ENCODE measurements at regions not wholly inside any gene's neighbourhood (a gene's known extent, or its start where the extent isn't known, plus 50 kb on each side); places are given as distances from the start of the nearest gene placed in this dataset.

DNA sequence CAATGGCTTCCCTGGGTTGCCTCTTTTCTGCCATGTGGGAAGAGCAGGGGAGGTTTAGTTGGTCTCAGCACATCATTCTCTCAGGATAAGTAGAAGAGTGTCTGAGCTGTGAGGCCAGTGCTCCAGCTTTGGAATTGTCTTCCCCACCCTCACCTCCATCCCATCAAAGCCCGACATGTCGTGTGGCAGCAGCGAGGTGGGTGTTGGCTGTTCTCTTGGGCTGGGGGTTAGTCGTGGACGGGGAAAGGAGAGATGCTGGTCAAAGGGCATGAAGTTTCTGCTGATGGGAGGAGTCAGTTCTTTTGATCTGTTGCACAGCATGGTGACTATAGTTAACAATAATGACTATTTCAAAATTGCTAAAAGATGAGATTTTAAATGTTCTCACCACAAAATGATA, 404.2 kb downstream of the TMEM121 start:
- no peak for DNase-seq
- TF ChIP-seq, protein P1, sequence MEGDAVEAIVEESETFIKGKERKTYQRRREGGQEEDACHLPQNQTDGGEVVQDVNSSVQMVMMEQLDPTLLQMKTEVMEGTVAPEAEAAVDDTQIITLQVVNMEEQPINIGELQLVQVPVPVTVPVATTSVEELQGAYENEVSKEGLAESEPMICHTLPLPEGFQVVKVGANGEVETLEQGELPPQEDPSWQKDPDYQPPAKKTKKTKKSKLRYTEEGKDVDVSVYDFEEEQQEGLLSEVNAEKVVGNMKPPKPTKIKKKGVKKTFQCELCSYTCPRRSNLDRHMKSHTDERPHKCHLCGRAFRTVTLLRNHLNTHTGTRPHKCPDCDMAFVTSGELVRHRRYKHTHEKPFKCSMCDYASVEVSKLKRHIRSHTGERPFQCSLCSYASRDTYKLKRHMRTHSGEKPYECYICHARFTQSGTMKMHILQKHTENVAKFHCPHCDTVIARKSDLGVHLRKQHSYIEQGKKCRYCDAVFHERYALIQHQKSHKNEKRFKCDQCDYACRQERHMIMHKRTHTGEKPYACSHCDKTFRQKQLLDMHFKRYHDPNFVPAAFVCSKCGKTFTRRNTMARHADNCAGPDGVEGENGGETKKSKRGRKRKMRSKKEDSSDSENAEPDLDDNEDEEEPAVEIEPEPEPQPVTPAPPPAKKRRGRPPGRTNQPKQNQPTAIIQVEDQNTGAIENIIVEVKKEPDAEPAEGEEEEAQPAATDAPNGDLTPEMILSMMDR (IDR thresholded peaks at IDR 0.05; ENCODE audit: low read depth, low read length, missing control alignments): no peak
- in situ Hi-C loops (cut with HindIII; ENCODE audit: low pct_ligation_motif_present, low sequenced_read_pairs): no loop called here
- Histone ChIP-seq H3K27ac (no peak overlapping the region), H3K36me3 (replicated peaks) (no peaks in the 10 kb centered on the region), H3K27me3 (replicated peaks) (no peaks in the 10 kb centered on the region), H3K4me3 (ENCODE audit: low read depth, low read length) (no peak overlapping the region)

DNA sequence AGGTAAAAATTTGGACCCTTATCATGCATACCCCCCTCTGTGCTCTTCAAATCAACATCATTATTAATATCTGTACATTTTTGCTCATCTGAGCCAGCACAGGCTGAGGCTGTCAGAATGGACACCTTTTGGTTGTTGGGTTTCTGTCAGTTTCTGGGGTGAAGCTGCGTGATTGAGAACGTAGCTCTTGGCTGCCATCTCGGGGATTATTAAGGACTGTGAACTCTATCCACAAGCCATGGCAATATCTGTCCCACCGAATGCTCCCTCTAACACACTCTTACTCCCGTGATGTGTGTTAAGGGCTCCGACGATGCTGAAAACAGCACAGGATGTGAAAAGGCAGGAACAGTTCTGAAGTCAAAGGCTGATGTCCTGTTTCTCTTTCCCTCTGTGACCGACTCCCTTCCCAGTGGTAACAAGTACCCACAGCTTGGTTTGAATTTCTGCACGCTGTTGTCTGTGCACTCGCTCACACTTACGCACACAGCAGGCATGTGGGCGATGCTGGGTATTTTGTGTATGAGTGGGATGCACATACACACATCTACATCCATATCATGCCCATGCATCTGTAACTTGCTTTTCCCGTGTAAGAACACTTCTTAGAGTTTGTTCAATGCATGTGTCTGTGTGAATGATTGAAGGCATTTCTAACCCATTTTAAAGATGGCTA, 405.6 kb downstream of the TMEM121 start:
- no peak overlapping the region for H3K27ac ChIP-seq
- no peak for DNase-seq
- H3K27me3 ChIP-seq (replicated peaks): no peaks in the 10 kb centered on the region
- H3K4me3 ChIP-seq (ENCODE audit: low read depth, low read length): no peak overlapping the region
- TF ChIP-seq, protein P1 (IDR thresholded peaks at IDR 0.05; ENCODE audit: low read depth, low read length, missing control alignments): no peak
- in situ Hi-C loops (cut with HindIII; ENCODE audit: low pct_ligation_motif_present, low sequenced_read_pairs): no loop called here
- H3K36me3 ChIP-seq (replicated peaks): no peaks in the 10 kb centered on the region

DNA sequence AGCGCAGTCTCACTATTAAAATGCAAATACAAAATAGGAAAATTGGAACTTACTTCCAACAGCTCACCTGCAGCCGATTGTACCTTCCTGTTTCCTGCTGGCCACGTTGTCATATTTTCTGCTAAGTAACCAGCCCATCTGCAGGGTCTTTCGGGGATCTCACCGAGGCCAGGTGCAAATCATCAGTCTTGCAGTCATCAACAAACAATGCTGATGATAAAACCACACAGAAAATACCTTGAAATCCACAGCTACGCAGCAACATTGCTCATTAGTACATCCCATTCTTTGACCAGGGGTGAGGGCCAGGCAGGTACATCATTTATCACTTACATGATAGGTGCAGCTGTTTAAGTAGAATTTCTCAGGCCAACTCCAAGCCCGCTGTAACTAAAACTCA, 406.9 kb downstream of the TMEM121 start:
- Histone ChIP-seq H3K4me3 (ENCODE audit: low read depth, low read length) (no peak overlapping the region), H3K27me3 (replicated peaks) (no peaks in the 10 kb centered on the region), H3K27ac (no peak overlapping the region), H3K36me3 (replicated peaks) (no peaks in the 10 kb centered on the region)
- no peak for DNase-seq
- TF ChIP-seq, protein P1 (IDR thresholded peaks at IDR 0.05; ENCODE audit: low read depth, low read length, missing control alignments): no peak
- in situ Hi-C loops (cut with HindIII; ENCODE audit: low pct_ligation_motif_present, low sequenced_read_pairs): no loop called here

DNA sequence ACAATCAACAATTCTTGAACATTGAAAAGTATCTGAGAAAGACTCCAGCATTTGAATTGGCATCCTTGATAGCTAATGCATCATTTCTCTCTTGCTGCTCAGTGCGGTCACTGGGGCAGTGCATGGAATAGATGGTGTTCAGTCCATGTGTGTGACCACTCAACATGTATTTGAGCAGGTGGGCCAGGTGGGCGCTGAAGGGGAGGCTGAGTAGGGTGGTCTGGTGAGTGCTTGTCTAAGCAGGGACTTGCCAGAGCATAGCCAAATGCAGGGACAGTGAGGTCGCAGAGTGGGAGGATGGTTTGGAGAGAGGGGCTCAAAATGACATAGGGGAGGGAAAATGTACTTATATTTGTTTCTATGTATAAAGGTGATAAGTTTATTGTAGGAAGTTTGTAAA, 409.0 kb downstream of the TMEM121 start:
- H3K27me3 ChIP-seq (replicated peaks): no peaks in the 10 kb centered on the region
- H3K36me3 ChIP-seq (replicated peaks): no peaks in the 10 kb centered on the region
- in situ Hi-C loops (cut with HindIII; ENCODE audit: low pct_ligation_motif_present, low sequenced_read_pairs): no loop called here
- no peak for DNase-seq
- TF ChIP-seq, protein P1 (IDR thresholded peaks at IDR 0.05; ENCODE audit: low read depth, low read length, missing control alignments): no peak
- H3K4me3 ChIP-seq (ENCODE audit: low read depth, low read length): no peak overlapping the region
- no peak overlapping the region for H3K27ac ChIP-seq

DNA sequence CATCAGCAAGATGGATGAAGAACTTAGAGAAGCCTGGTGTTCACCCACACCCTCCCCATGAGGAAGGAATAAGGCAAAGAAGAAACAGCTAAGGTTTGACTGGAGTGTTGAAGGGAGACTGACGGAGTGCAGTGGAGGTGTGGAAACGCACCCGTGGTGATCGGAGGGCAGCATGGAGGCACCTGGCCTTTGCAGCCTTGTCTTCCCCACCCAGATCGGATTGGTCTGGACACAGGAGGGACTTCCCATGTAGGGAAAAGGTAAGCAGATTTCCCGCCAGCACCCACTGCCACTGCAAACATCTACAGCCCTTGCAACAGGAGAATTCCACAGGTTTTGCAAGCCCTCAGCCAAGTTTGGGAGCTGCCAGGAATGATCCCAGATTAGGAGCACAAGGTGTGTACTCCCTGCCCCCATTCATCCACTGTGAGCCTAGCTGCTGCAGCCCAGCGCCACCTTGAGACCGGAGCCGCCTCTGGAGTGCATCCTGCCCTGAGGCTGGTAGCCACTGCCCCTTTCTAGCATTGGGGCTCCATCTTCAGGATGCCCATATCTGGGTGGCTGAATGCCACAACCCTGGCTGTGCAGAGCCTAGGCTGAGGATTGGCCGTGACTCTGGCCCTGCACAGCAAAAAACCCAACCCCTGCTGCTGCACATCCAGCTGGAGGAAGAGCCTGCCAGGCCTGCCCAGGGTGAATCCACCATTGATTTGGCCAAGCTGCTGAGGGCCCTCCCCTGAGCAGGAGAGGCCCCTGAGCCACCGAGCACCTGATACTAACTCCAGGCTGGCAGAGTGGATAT, 411.1 kb downstream of the TMEM121 start:
- Histone ChIP-seq H3K36me3 (replicated peaks) (no peaks in the 10 kb centered on the region), H3K27me3 (replicated peaks) (no peaks in the 10 kb centered on the region), H3K4me3 (ENCODE audit: low read depth, low read length) (no peak overlapping the region), H3K27ac (no peak overlapping the region)
- TF ChIP-seq, protein P1 (IDR thresholded peaks at IDR 0.05; ENCODE audit: low read depth, low read length, missing control alignments): no peak
- in situ Hi-C loops (cut with HindIII; ENCODE audit: low pct_ligation_motif_present, low sequenced_read_pairs): no loop called here
- DNase-seq: no peak

Measured in brain microvascular endothelial cell (primary cell).